WTC11 (cell line): ENCODE measurements at regions not wholly inside any gene's neighbourhood (a gene's known extent, or its start where the extent isn't known, plus 50 kb on each side); places are given as distances from the start of the nearest gene placed in this dataset.

Experiments used
- ATAC-seq: fragments of 200-7000 bp; cut with Tn5 transposase; 2 replicates; pipeline ENCODE4 v1.10.0; 2021; ENCODE audit warnings: mild to moderate bottlenecking, moderate library complexity
- CTCF ChIA-PET: fragments of 300-600 bp; sonication (Branson Sonifier 250); formaldehyde crosslinking; loops from one replicate; lab custom pipeline; 2021; ENCODE audit warnings: antibody characterized with exemption; lab: Charles Lee
- POLR2A ChIA-PET: fragments of 350-600 bp; sonication (Branson Sonifier 250); formaldehyde crosslinking; loops from one replicate; lab custom pipeline; 2021; ENCODE audit warnings: antibody characterized with exemption; lab: Charles Lee
- DNase-seq: peaks from one replicate; pipeline ENCODE4 v3.0.0; 2021; ENCODE audit warnings: low spot score
- H3K27ac Mint-ChIP-seq: 2 replicates; pipeline ENCODE4 v1.8.0; 2021; ENCODE audit warnings: mixed read lengths
- H3K27me3 Mint-ChIP-seq: 2 replicates; pipeline ENCODE4 v1.8.0; 2021; ENCODE audit warnings: low read depth, mild to moderate bottlenecking, moderate library complexity, mixed read lengths
- H3K36me3 Mint-ChIP-seq: 2 replicates; pipeline ENCODE4 v1.8.0; 2021; ENCODE audit warnings: mixed read lengths
- H3K4me1 Mint-ChIP-seq: 2 replicates; pipeline ENCODE4 v1.8.0; 2022; ENCODE audit warnings: mixed read lengths
- H3K4me3 Mint-ChIP-seq: 2 replicates; pipeline ENCODE4 v1.8.0; 2021; ENCODE audit warnings: mild to moderate bottlenecking, moderate library complexity, mixed read lengths
- H3K9me3 Mint-ChIP-seq: 2 replicates; pipeline ENCODE4 v1.8.0; 2021; ENCODE audit warnings: mixed read lengths
- AFF4 ChIP-seq: sonication (generic); formaldehyde crosslinking; IDR thresholded peaks from 2 replicates; pipeline ENCODE4 v1.8.1; 2023; ENCODE audit warnings: mild to moderate bottlenecking, missing genetic modification reagents, borderline replicate concordance
- ATF2 ChIP-seq: sonication (generic); formaldehyde crosslinking; IDR thresholded peaks from 2 replicates; pipeline ENCODE4 v1.8.1; 2022; ENCODE audit warnings: low read depth, missing genetic modification reagents, borderline replicate concordance
- CREB1 ChIP-seq: sonication (generic); formaldehyde crosslinking; IDR thresholded peaks from 2 replicates; pipeline ENCODE4 v1.8.0; 2023; ENCODE audit warnings: mild to moderate bottlenecking, missing genetic modification reagents
- CREM ChIP-seq: sonication (generic); formaldehyde crosslinking; IDR thresholded peaks from 2 replicates; pipeline ENCODE4 v1.8.1; 2022; ENCODE audit warnings: mild to moderate bottlenecking, missing genetic modification reagents, moderate library complexity
- ETV6 ChIP-seq: sonication (generic); formaldehyde crosslinking; IDR thresholded peaks from 2 replicates; pipeline ENCODE4 v1.8.1; 2022; ENCODE audit warnings: mild to moderate bottlenecking, missing genetic modification reagents
- FOXJ3 ChIP-seq: sonication (generic); formaldehyde crosslinking; IDR thresholded peaks from 2 replicates; pipeline ENCODE4 v1.9.0; 2021; ENCODE audit warnings: missing genetic modification reagents, mild to moderate bottlenecking, borderline replicate concordance
- GABPB1 ChIP-seq: sonication (generic); formaldehyde crosslinking; IDR thresholded peaks from 2 replicates; pipeline ENCODE4 v1.8.1; 2023; ENCODE audit warnings: mild to moderate bottlenecking, missing genetic modification reagents
- HMGA2 ChIP-seq: fragments of 250-450 bp; sonication (Bioruptor Pico); IDR thresholded peaks from 2 replicates; pipeline ENCODE4 v1.4.0; 2021; ENCODE audit warnings: mild to moderate bottlenecking, moderate library complexity
- MXD4 ChIP-seq: fragments of 250-450 bp; sonication (Bioruptor Pico); IDR thresholded peaks from 2 replicates; pipeline ENCODE4 v1.8.0; 2021; ENCODE audit warnings: mild to moderate bottlenecking, moderate library complexity, borderline replicate concordance
- NR2C2 ChIP-seq: sonication (generic); formaldehyde crosslinking; IDR thresholded peaks from 2 replicates; pipeline ENCODE4 v1.8.0; 2022; ENCODE audit warnings: mild to moderate bottlenecking, missing genetic modification reagents
- NR3C1 ChIP-seq: sonication (generic); formaldehyde crosslinking; conservative IDR thresholded peaks from 2 replicates; pipeline ENCODE4 v1.8.1; 2023; ENCODE audit warnings: low read depth, mild to moderate bottlenecking, missing genetic modification reagents
- OVOL2 ChIP-seq: fragments of 250-450 bp; sonication (Bioruptor Pico); IDR thresholded peaks from 2 replicates; pipeline ENCODE4 v1.9.0; 2021; ENCODE audit warnings: mild to moderate bottlenecking, borderline replicate concordance
- PRRX2 ChIP-seq: fragments of 250-450 bp; sonication (Bioruptor Pico); IDR thresholded peaks from 2 replicates; pipeline ENCODE4 v1.8.0; 2021; ENCODE audit warnings: mild to moderate bottlenecking
- RORB ChIP-seq: fragments of 250-450 bp; sonication (Bioruptor Pico); IDR thresholded peaks from 2 replicates; pipeline ENCODE4 v1.9.0; 2021; ENCODE audit warnings: mild to moderate bottlenecking
- TCF7 ChIP-seq: sonication (generic); formaldehyde crosslinking; IDR thresholded peaks from 2 replicates; pipeline ENCODE4 v1.8.0; 2022; ENCODE audit warnings: mild to moderate bottlenecking, low read depth, missing genetic modification reagents, moderate library complexity
- TP53 ChIP-seq: sonication (generic); formaldehyde crosslinking; IDR thresholded peaks from 2 replicates; pipeline ENCODE4 v1.8.1; 2023; ENCODE audit warnings: mild to moderate bottlenecking, missing genetic modification reagents
- USF2 ChIP-seq: sonication (generic); formaldehyde crosslinking; IDR thresholded peaks from 2 replicates; pipeline ENCODE4 v1.8.1; 2023; ENCODE audit warnings: mild to moderate bottlenecking, missing genetic modification reagents, moderate library complexity
- ZNF263 ChIP-seq: sonication (generic); formaldehyde crosslinking; IDR thresholded peaks from 2 replicates; pipeline ENCODE4 v1.8.1; 2022; ENCODE audit warnings: low read depth, mild to moderate bottlenecking, moderate library complexity, missing genetic modification reagents
- ZNF423 ChIP-seq: fragments of 250-450 bp; sonication (Bioruptor Pico); IDR thresholded peaks from 2 replicates; pipeline ENCODE4 v2.1.2; 2022; ENCODE audit warnings: mild to moderate bottlenecking, moderate library complexity
- TF ChIP-seq, protein P1 (sequence below): sonication (generic); formaldehyde crosslinking; IDR thresholded peaks from 2 replicates; pipeline ENCODE4 v1.8.0; 2023; ENCODE audit warnings: mild to moderate bottlenecking, missing genetic modification reagents
- TF ChIP-seq, protein P2 (sequence below): fragments of 250-450 bp; sonication (Bioruptor Pico); conservative IDR thresholded peaks from 2 replicates; pipeline ENCODE4 v1.9.0; 2021; ENCODE audit warnings: mild to moderate bottlenecking
- TF ChIP-seq, protein P3 (sequence below): fragments of 250-450 bp; sonication (Bioruptor Pico); IDR thresholded peaks from 2 replicates; pipeline ENCODE4 v1.9.0; 2021; ENCODE audit warnings: mild to moderate bottlenecking

DNA sequence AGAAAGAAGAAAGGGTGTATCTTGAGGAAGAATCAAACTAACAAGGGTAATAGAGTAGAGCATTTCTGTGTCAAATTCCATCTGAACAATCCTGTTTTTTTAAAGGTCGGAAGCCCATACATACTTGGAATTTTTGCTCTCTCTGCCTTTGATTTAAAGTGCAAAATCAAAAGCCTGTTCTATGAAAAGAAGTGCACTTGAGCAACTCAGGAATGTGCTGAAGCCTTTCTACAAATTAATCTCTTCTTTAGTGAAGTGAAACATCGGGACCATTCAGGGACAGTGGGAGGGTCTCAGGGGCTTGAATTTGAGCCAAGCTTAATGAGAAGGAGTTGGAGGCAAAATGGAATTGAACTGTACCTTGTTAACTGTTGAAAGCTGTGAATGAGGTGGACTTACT lies 1008.5 kb upstream of the LCORL start:
- no peak overlapping the region; the same call in 1 of the 2 replicates for H3K27ac Mint-ChIP-seq
- no peak overlapping the region for H3K4me3 Mint-ChIP-seq

GRCh38 chr4:19026281-19026680 lies 1004.7 kb upstream of the LCORL start:
- no peak overlapping the region for H3K4me3 Mint-ChIP-seq
- POLR2A ChIA-PET, result no interaction called here
- peaks cover 20% of the 10 kb centered on the region for H3K4me1 Mint-ChIP-seq
- CTCF ChIA-PET, result no interaction called here
- H3K27me3 Mint-ChIP-seq, result no peaks in the 10 kb centered on the region
- no peaks in the 10 kb centered on the region; the same call in 1 of the 2 replicates for H3K36me3 Mint-ChIP-seq
- ATAC-seq (no peak), DNase-seq (no peak)
- no peak for TF ChIP-seq MXD4 (CRISPR knock-in tag)
- no peak for TF ChIP-seq AFF4 (CRISPR knock-in tag)
- no peak for TF ChIP-seq FOXJ3 (CRISPR knock-in tag)
- TF ChIP-seq, protein P1, sequence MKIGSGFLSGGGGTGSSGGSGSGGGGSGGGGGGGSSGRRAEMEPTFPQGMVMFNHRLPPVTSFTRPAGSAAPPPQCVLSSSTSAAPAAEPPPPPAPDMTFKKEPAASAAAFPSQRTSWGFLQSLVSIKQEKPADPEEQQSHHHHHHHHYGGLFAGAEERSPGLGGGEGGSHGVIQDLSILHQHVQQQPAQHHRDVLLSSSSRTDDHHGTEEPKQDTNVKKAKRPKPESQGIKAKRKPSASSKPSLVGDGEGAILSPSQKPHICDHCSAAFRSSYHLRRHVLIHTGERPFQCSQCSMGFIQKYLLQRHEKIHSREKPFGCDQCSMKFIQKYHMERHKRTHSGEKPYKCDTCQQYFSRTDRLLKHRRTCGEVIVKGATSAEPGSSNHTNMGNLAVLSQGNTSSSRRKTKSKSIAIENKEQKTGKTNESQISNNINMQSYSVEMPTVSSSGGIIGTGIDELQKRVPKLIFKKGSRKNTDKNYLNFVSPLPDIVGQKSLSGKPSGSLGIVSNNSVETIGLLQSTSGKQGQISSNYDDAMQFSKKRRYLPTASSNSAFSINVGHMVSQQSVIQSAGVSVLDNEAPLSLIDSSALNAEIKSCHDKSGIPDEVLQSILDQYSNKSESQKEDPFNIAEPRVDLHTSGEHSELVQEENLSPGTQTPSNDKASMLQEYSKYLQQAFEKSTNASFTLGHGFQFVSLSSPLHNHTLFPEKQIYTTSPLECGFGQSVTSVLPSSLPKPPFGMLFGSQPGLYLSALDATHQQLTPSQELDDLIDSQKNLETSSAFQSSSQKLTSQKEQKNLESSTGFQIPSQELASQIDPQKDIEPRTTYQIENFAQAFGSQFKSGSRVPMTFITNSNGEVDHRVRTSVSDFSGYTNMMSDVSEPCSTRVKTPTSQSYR (CRISPR knock-in tag), result no peak
- no peak for TF ChIP-seq ZNF263 (CRISPR knock-in tag)
- no peak for TF ChIP-seq USF2 (CRISPR knock-in tag)
- TF ChIP-seq TCF7, result no peak
- TF ChIP-seq OVOL2 (CRISPR knock-in tag), result no peak
- TF ChIP-seq ATF2 (CRISPR knock-in tag), result no peak
- no peak for TF ChIP-seq TP53 (CRISPR knock-in tag)
- TF ChIP-seq PRRX2 (CRISPR knock-in tag), result no peak
- H3K9me3 Mint-ChIP-seq, result peaks cover 8% of the 10 kb centered on the region; the same call in 1 of the 2 replicates
- H3K27ac Mint-ChIP-seq, result no peak overlapping the region

More for the DNA sequence above, 1008.5 kb upstream of the LCORL start:
- TF ChIP-seq ZNF423 (no peak), ETV6 (no peak), CREM (CRISPR knock-in tag) (no peak), RORB (no peak), CREB1 (CRISPR knock-in tag) (no peak), NR2C2 (no peak), NR3C1 (CRISPR knock-in tag) (no peak), HMGA2 (CRISPR knock-in tag) (no peak), GABPB1 (CRISPR knock-in tag) (no peak)
- TF ChIP-seq, protein P2, sequence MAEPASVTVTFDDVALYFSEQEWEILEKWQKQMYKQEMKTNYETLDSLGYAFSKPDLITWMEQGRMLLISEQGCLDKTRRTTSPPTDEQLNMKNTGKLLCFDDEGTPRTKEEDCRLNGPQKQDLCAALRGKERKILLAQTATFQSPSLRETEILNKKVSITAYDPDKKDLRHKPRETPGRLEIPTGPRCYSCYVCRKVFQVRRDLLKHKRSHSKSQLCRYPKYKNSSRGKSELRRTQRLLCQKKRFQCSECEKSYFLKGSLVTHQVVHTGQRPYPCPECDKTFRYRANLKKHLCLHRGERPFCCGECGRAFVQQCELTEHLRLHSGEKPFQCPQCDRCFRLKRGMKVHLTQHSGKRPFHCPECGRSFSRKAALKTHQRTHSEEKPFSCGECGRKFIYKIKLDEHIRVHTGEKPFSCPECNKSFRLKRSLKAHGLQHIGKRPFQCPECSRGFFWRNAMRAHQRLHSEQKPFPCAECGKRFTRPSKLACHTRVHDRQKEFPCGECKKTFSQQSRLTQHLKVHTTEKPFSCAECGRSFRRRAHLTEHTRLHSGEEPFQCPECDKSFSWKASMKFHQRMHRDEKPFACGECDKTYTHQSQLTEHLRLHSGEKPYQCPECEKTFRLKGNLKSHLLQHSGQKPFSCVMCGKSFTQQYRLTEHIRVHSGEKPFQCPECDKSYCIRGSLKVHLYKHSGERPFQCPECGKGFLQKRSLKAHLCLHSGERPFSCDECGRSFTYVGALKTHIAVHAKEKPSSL (CRISPR knock-in tag), result no peak
- TF ChIP-seq, protein P3, sequence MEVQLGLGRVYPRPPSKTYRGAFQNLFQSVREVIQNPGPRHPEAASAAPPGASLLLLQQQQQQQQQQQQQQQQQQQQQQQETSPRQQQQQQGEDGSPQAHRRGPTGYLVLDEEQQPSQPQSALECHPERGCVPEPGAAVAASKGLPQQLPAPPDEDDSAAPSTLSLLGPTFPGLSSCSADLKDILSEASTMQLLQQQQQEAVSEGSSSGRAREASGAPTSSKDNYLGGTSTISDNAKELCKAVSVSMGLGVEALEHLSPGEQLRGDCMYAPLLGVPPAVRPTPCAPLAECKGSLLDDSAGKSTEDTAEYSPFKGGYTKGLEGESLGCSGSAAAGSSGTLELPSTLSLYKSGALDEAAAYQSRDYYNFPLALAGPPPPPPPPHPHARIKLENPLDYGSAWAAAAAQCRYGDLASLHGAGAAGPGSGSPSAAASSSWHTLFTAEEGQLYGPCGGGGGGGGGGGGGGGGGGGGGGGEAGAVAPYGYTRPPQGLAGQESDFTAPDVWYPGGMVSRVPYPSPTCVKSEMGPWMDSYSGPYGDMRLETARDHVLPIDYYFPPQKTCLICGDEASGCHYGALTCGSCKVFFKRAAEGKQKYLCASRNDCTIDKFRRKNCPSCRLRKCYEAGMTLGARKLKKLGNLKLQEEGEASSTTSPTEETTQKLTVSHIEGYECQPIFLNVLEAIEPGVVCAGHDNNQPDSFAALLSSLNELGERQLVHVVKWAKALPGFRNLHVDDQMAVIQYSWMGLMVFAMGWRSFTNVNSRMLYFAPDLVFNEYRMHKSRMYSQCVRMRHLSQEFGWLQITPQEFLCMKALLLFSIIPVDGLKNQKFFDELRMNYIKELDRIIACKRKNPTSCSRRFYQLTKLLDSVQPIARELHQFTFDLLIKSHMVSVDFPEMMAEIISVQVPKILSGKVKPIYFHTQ (CRISPR knock-in tag), result no peak
- H3K9me3 Mint-ChIP-seq, result peaks cover 8% of the 10 kb centered on the region; the same call in 1 of the 2 replicates
- H3K36me3 Mint-ChIP-seq, result no peaks in the 10 kb centered on the region; the same call in 1 of the 2 replicates
- ChIA-PET CTCF (no interaction called here), POLR2A (no interaction called here)
- ATAC-seq (no peak), DNase-seq (no peak)
- H3K4me1 Mint-ChIP-seq, result peaks cover 31% of the 10 kb centered on the region
- no peaks in the 10 kb centered on the region; the same call in 1 of the 2 replicates for H3K27me3 Mint-ChIP-seq
